GM12878 (cell line): ENCODE measurements at regions not wholly inside any gene's neighbourhood (a gene's known extent, or its start where the extent isn't known, plus 50 kb on each side); places are given as distances from the start of the nearest gene placed in this dataset.

Experiments
- ATAC-seq: fragments of 200-7000 bp; cut with Tn5 transposase; 3 replicates; pipeline ENCODE4 v1.9.1; 2020; ENCODE audit warnings: mild to moderate bottlenecking, moderate library complexity
- BruUV-seq: library from RNA; stranded (reverse); fragments of 400-500 nt; replicated peaks from 2 replicates; lab custom pipeline; 2021; lab: Mats Ljungman, UMichigan
- CTCF ChIA-PET: fragments of 300-600 bp; sonication (Branson Sonifier 250); formaldehyde crosslinking; extraction: SDS; loops from one replicate; lab custom pipeline; 2021; ENCODE audit warnings: inconsistent platforms; lab: Yijun Ruan, JAX
- POLR2A ChIA-PET: fragments of 350-600 bp; formaldehyde crosslinking; extraction: SDS; loops from one replicate; lab custom pipeline; 2021; ENCODE audit warnings: inconsistent platforms; lab: Charles Lee
- RAD21 ChIA-PET: fragments of 300-600 bp; sonication (Branson Sonifier 250); formaldehyde crosslinking; loops from one replicate; lab custom pipeline; 2023; ENCODE audit warnings: antibody characterized with exemption; ENCODE audit not compliant: unreplicated experiment; lab: Charles Lee
- SMC1A ChIA-PET: fragments of 300-600 bp; sonication (Branson Sonifier 250); formaldehyde crosslinking; loops from one replicate; lab custom pipeline; 2023; ENCODE audit not compliant: unreplicated experiment, uncharacterized antibody; lab: Charles Lee
- DNase-seq: peaks from one replicate; pipeline ENCODE4 v3.0.0-alpha.2; 2011; ENCODE audit warnings: low read depth, low spot score
- FAIRE-seq: peaks from 3 replicates; lab custom pipeline; 2011; peaks lifted over from hg19 to GRCh38; lab: Jason Lieb, UNC
- H2AFZ ChIP-seq: 2 replicates; pipeline ENCODE4 v1.6.0; 2011; ENCODE audit warnings: low read depth, low read length, control low read depth; ENCODE audit not compliant: control insufficient read depth
- H3K27ac ChIP-seq: 2 replicates; pipeline ENCODE4 v1.5.1; 2011; ENCODE audit warnings: control low read depth; ENCODE audit not compliant: control insufficient read depth, insufficient read depth
- H3K27me3 ChIP-seq, 2 experiments: replicated peaks in 1 of 2; 2 replicates each; pipeline versions ENCODE4 v1.6.0 to v1.6.1; 2011; ENCODE audit warnings: low read length in 1 of 2; ENCODE audit not compliant: control insufficient read depth in 2 of 2, insufficient read depth in 2 of 2
- H3K36me3 ChIP-seq, 2 experiments: 2 replicates each; pipeline ENCODE4 v1.5.1; 2011; ENCODE audit warnings: low read length in 1 of 2; ENCODE audit not compliant: control insufficient read depth in 2 of 2, insufficient read depth in 2 of 2
- H3K4me1 ChIP-seq: 2 replicates; pipeline ENCODE4 v1.6.1; 2011; ENCODE audit warnings: mild to moderate bottlenecking, low read length, moderate library complexity, mixed read lengths; ENCODE audit not compliant: control insufficient read depth, insufficient read depth
- H3K4me2 ChIP-seq: 2 replicates; pipeline ENCODE4 v1.6.0; 2011; ENCODE audit warnings: control low read depth; ENCODE audit not compliant: control insufficient read depth, insufficient read depth
- H3K4me3 ChIP-seq: fragments of 200-600 bp; sonication (generic); 2 replicates; pipeline ENCODE4 v1.5.1; 2016
- H3K79me2 ChIP-seq: 2 replicates; pipeline ENCODE4 v1.6.0; 2011; ENCODE audit warnings: low read length; ENCODE audit not compliant: control insufficient read depth, insufficient read depth
- H3K9ac ChIP-seq: 2 replicates; pipeline ENCODE4 v1.8.0; 2011; ENCODE audit warnings: low read length, control low read depth, mixed read lengths; ENCODE audit not compliant: control insufficient read depth, insufficient read depth
- H3K9me3 ChIP-seq: replicated peaks from 3 replicates; pipeline ENCODE4 v1.5.1; 2011; ENCODE audit warnings: mild to moderate bottlenecking, low read length; ENCODE audit not compliant: control insufficient read depth, insufficient read depth
- H4K20me1 ChIP-seq: 2 replicates; pipeline ENCODE4 v1.6.0; 2011; ENCODE audit not compliant: control insufficient read depth, insufficient read depth
- CREM ChIP-seq: IDR thresholded peaks from 2 replicates; pipeline ENCODE4 v1.6.1; 2014; ENCODE audit warnings: antibody characterized with exemption, low read depth
- JUNB ChIP-seq: IDR thresholded peaks from 2 replicates; pipeline ENCODE4 v1.6.1; 2016; ENCODE audit warnings: antibody characterized with exemption, mild to moderate bottlenecking
- MXI1 ChIP-seq: fragments of 150-350 bp; IDR thresholded peaks from 2 replicates; pipeline ENCODE4 v1.6.1; 2011; ENCODE audit warnings: low read depth, mild to moderate bottlenecking, inconsistent platforms, low read length, improper control_type of control experiment
- MYC ChIP-seq: IDR thresholded peaks from 2 replicates; pipeline ENCODE4 v1.6.1; 2011; ENCODE audit warnings: mild to moderate bottlenecking, low read length, moderate library complexity, inconsistent platforms; ENCODE audit not compliant: insufficient read depth, insufficient replicate concordance, insufficient read length, severe bottlenecking
- NFIC ChIP-seq: IDR thresholded peaks from 2 replicates; pipeline ENCODE4 v1.6.1; 2012; ENCODE audit warnings: low read depth, mild to moderate bottlenecking, inconsistent platforms, low read length, moderate library complexity
- NFXL1 ChIP-seq: fragments of 450-650 bp; IDR thresholded peaks from 2 replicates; pipeline ENCODE4 v1.6.1; 2017; ENCODE audit warnings: antibody characterized with exemption, mild to moderate bottlenecking, borderline replicate concordance
- RUNX3 ChIP-seq: IDR thresholded peaks from 2 replicates; pipeline ENCODE4 v1.6.1; 2012; ENCODE audit warnings: low read length, inconsistent platforms
- YY1 ChIP-seq: IDR thresholded peaks from 2 replicates; pipeline ENCODE4 v1.6.1; 2011; ENCODE audit warnings: low read depth, mild to moderate bottlenecking, low read length
- WGBS: methylation state at CpG from one replicate; pipeline ENCODE4 v1.1.6; 2016; ENCODE audit warnings: low lambda C conversion rate; ENCODE audit not compliant: insufficient replicate concordance, insufficient coverage; ENCODE audit errors: missing lambda C conversion rate; 5-methylcytosine and 5-hydroxymethylcytosine counted together
- in situ Hi-C: fragments of 300-500 bp; cut with MboI; formaldehyde crosslinking; loops from 9 replicates; pipeline ENCODE4 v1.14.3; 2018; ENCODE audit warnings: mixed read lengths
- intact Hi-C: fragments of 100-400 bp; cut with micrococcal nuclease; formaldehyde crosslinking; loops from one replicate; pipeline ENCODE4 v1.14.2; 2022; ENCODE audit not compliant: unreplicated experiment
- TF ChIP-seq, protein P1 (sequence below): fragments of 150-350 bp; IDR thresholded peaks from 2 replicates; pipeline ENCODE4 v1.6.1; 2014; ENCODE audit warnings: mild to moderate bottlenecking, low read depth, low read length
- TF ChIP-seq, protein P2 (sequence below): fragments of 450-650 bp; IDR thresholded peaks from 2 replicates; pipeline ENCODE4 v1.6.1; 2017; ENCODE audit warnings: antibody characterized with exemption, mild to moderate bottlenecking, moderate library complexity
- TF ChIP-seq, protein P3 (sequence below): IDR thresholded peaks from 2 replicates; pipeline ENCODE4 v1.6.1; 2012; ENCODE audit warnings: low read depth, low read length, improper control_type of control experiment

DNA sequence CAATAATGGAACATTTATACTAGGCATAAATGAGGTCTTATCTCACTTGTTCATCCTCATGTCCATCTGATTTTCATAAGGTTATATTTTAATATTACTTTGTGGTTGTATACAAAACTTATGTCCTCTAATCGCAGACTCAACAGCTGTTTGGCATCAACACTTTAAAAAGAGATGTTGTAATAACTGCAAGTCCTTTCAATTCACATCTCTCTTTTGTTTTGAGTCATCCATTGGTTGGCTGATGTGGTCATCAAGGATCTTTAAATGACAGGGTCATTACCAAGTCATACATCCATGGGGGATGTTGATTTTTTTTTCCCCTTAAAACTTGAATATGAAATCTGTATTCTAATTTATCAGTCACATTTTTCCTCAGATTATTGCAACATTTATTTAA is 299.4 kb upstream of the NRSN1 start:
- H3K27me3 ChIP-seq, result no peaks in the 10 kb centered on the region
- SMC1A ChIA-PET, result no interaction called here
- no peaks in the 10 kb centered on the region for H3K36me3 ChIP-seq
- WGBS, result 5% methylated on average over 1 of the region's 1 CpG
- CTCF ChIA-PET, result interaction anchor here (1.1 kb wide), 1 partner anchor 11 kb away, joined by 3 read pairs; no protein-coding TSS in a partner anchor
- H2AFZ ChIP-seq, result no peak overlapping the region
- ATAC-seq (peak; percentile 48; the same call in 2 of the 3 replicates), FAIRE-seq (no peak), DNase-seq (no peak)
- no TSS peak for BruUV-seq
- TF ChIP-seq NFIC, result peak; percentile 23; the same call in 1 of the 2 replicates
- no peak for TF ChIP-seq CREM
- TF ChIP-seq MYC, result no peak
- TF ChIP-seq RUNX3, result peak; percentile 44; the same call in 1 of the 2 replicates
- peak; percentile 75 for TF ChIP-seq JUNB
- TF ChIP-seq, protein P1, sequence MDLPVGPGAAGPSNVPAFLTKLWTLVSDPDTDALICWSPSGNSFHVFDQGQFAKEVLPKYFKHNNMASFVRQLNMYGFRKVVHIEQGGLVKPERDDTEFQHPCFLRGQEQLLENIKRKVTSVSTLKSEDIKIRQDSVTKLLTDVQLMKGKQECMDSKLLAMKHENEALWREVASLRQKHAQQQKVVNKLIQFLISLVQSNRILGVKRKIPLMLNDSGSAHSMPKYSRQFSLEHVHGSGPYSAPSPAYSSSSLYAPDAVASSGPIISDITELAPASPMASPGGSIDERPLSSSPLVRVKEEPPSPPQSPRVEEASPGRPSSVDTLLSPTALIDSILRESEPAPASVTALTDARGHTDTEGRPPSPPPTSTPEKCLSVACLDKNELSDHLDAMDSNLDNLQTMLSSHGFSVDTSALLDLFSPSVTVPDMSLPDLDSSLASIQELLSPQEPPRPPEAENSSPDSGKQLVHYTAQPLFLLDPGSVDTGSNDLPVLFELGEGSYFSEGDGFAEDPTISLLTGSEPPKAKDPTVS, result no peak
- no peak overlapping the region for H3K4me3 ChIP-seq
- H3K9ac ChIP-seq, result no peak overlapping the region
- RAD21 ChIA-PET, result no interaction called here
- H4K20me1 ChIP-seq, result no peaks in the 10 kb centered on the region
- H3K79me2 ChIP-seq, result no peaks in the 10 kb centered on the region
- H3K4me2 ChIP-seq, result no peak overlapping the region
- no peaks in the 10 kb centered on the region for H3K4me1 ChIP-seq
- POLR2A ChIA-PET, result no interaction called here
- no peaks in the 10 kb centered on the region for H3K9me3 ChIP-seq
- in situ Hi-C loops (no loop called here), intact Hi-C loops (no loop called here)
- H3K27ac ChIP-seq, result no peak overlapping the region

DNA sequence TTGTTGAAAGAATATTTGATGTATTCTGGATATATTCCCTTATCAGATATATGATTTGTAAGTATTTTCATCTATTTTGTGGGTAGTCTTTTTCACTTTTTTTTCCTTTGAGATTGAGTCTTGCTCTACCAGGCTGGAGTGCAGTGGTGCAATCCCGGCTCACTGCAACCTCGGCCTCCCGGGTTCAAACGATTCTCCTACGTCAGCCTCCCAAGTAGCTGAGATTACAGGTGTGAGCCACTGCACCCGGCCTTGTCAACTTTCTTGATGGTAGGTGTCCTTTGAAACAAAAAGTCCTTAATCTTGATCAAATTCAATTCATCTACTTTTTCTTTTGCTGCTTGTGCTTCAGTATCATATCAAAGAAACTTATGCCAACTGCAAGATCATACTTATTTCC is 297.2 kb upstream of the NRSN1 start:
- H3K36me3 ChIP-seq, result no peaks in the 10 kb centered on the region
- no peaks in the 10 kb centered on the region for H3K79me2 ChIP-seq
- no peak overlapping the region for H3K4me2 ChIP-seq
- RAD21 ChIA-PET, result no interaction called here
- intact Hi-C loops, result no loop called here
- H3K27me3 ChIP-seq, result no peaks in the 10 kb centered on the region
- no peak for DNase-seq
- no peak overlapping the region for H3K9ac ChIP-seq
- no peak for FAIRE-seq
- H4K20me1 ChIP-seq, result no peaks in the 10 kb centered on the region
- H3K27ac ChIP-seq, result no peak overlapping the region
- H3K4me1 ChIP-seq, result no peaks in the 10 kb centered on the region
- SMC1A ChIA-PET, result no interaction called here
- in situ Hi-C loops, result no loop called here
- no peaks in the 10 kb centered on the region for H3K9me3 ChIP-seq
- CTCF ChIA-PET, result no interaction called here
- no peak for ATAC-seq
- BruUV-seq, result no TSS peak
- H2AFZ ChIP-seq, result no peak overlapping the region
- POLR2A ChIA-PET, result no interaction called here
- H3K4me3 ChIP-seq, result no peak overlapping the region
- 62% methylated on average over 6 of the region's 6 CpGs for WGBS
- TF ChIP-seq YY1 (no peak), MXI1 (no peak), NFXL1 (no peak)
- TF ChIP-seq, protein P2, sequence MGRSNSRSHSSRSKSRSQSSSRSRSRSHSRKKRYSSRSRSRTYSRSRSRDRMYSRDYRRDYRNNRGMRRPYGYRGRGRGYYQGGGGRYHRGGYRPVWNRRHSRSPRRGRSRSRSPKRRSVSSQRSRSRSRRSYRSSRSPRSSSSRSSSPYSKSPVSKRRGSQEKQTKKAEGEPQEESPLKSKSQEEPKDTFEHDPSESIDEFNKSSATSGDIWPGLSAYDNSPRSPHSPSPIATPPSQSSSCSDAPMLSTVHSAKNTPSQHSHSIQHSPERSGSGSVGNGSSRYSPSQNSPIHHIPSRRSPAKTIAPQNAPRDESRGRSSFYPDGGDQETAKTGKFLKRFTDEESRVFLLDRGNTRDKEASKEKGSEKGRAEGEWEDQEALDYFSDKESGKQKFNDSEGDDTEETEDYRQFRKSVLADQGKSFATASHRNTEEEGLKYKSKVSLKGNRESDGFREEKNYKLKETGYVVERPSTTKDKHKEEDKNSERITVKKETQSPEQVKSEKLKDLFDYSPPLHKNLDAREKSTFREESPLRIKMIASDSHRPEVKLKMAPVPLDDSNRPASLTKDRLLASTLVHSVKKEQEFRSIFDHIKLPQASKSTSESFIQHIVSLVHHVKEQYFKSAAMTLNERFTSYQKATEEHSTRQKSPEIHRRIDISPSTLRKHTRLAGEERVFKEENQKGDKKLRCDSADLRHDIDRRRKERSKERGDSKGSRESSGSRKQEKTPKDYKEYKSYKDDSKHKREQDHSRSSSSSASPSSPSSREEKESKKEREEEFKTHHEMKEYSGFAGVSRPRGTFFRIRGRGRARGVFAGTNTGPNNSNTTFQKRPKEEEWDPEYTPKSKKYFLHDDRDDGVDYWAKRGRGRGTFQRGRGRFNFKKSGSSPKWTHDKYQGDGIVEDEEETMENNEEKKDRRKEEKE, result no peak
- TF ChIP-seq, protein P1, result no peak
- TF ChIP-seq, protein P3, sequence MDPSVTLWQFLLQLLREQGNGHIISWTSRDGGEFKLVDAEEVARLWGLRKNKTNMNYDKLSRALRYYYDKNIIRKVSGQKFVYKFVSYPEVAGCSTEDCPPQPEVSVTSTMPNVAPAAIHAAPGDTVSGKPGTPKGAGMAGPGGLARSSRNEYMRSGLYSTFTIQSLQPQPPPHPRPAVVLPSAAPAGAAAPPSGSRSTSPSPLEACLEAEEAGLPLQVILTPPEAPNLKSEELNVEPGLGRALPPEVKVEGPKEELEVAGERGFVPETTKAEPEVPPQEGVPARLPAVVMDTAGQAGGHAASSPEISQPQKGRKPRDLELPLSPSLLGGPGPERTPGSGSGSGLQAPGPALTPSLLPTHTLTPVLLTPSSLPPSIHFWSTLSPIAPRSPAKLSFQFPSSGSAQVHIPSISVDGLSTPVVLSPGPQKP, result no peak
